OCI-LY7 (cell line): ENCODE measurements at regions not wholly inside any gene's neighbourhood (a gene's known extent, or its start where the extent isn't known, plus 50 kb on each side); places are given as distances from the start of the nearest gene placed in this dataset.

Experiments used
- BruUV-seq: library from RNA; stranded (reverse); fragments of 400-500 nt; replicated peaks from 2 replicates; lab custom pipeline; 2021; lab: Mats Ljungman, UMichigan
- CTCF ChIA-PET: fragments of 300-600 bp; sonication (Branson Sonifier 250); formaldehyde crosslinking; loops from one replicate; lab custom pipeline; 2022; ENCODE audit warnings: antibody characterized with exemption; ENCODE audit not compliant: unreplicated experiment; lab: Charles Lee
- POLR2A ChIA-PET: fragments of 300-600 bp; sonication (Branson Sonifier 250); formaldehyde crosslinking; loops from one replicate; lab custom pipeline; 2022; ENCODE audit warnings: antibody characterized with exemption; lab: Charles Lee
- DNase-seq: peaks from one replicate; pipeline ENCODE4 v3.0.0-alpha.2; 2015; ENCODE audit warnings: low spot score
- H2AFZ ChIP-seq: fragments of 200-600 bp; sonication (generic), shearing (Covaris generic); 2 replicates; pipeline ENCODE4 v1.6.1; 2014; ENCODE audit warnings: mild to moderate bottlenecking, antibody characterized with exemption, low read length, moderate library complexity
- H3K27ac ChIP-seq: fragments of 200-600 bp; sonication (generic); 2 replicates; pipeline ENCODE4 v1.5.1; 2014; ENCODE audit warnings: mixed run types, low read depth, mild to moderate bottlenecking, moderate library complexity, low read length, inconsistent platforms; ENCODE audit not compliant: poor library complexity, severe bottlenecking
- H3K36me3 ChIP-seq: fragments of 200-600 bp; sonication (generic); 2 replicates; pipeline ENCODE4 v1.6.1; 2014; ENCODE audit warnings: mild to moderate bottlenecking, antibody characterized with exemption, low read length, moderate library complexity, mixed read lengths; ENCODE audit not compliant: insufficient read depth
- H3K4me1 ChIP-seq: fragments of 200-600 bp; sonication (generic); 2 replicates; pipeline ENCODE4 v1.5.1; 2014; ENCODE audit warnings: mild to moderate bottlenecking, low read length; ENCODE audit not compliant: insufficient read depth, poor library complexity, severe bottlenecking
- H3K4me2 ChIP-seq: fragments of 200-600 bp; sonication (generic); 2 replicates; pipeline ENCODE4 v1.6.1; 2014; ENCODE audit warnings: mild to moderate bottlenecking, low read length
- H3K4me3 ChIP-seq: fragments of 200-600 bp; sonication (generic); 2 replicates; pipeline ENCODE4 v1.5.1; 2014; ENCODE audit warnings: mild to moderate bottlenecking, low read depth, low read length; ENCODE audit not compliant: poor library complexity, severe bottlenecking
- H3K79me2 ChIP-seq: fragments of 200-600 bp; sonication (generic); 2 replicates; pipeline ENCODE4 v1.6.1; 2016; ENCODE audit warnings: low read depth, mild to moderate bottlenecking, low read length, moderate library complexity, mixed read lengths; ENCODE audit not compliant: insufficient read depth
- H3K9me2 ChIP-seq: fragments of 200-600 bp; sonication (generic); 2 replicates; pipeline ENCODE4 v1.6.1; 2016; ENCODE audit warnings: mild to moderate bottlenecking, low read length, mixed read lengths; ENCODE audit not compliant: insufficient read depth
- H3K9me3 ChIP-seq: fragments of 200-600 bp; sonication (generic); 2 replicates; pipeline ENCODE4 v1.6.1; 2014; ENCODE audit warnings: mild to moderate bottlenecking, mixed run types, low read length, mixed read lengths
- H4K20me1 ChIP-seq: fragments of 200-600 bp; sonication (generic); 2 replicates; pipeline ENCODE4 v1.6.1; 2014; ENCODE audit warnings: mild to moderate bottlenecking, antibody characterized with exemption, low read length, moderate library complexity, mixed read lengths; ENCODE audit not compliant: insufficient read depth
- EZH2phosphoT487 ChIP-seq: fragments of 200-600 bp; sonication (generic); IDR thresholded peaks from 2 replicates; pipeline ENCODE4 v1.6.1; 2018; ENCODE audit warnings: low read depth, borderline replicate concordance, mild to moderate bottlenecking, mixed run types, antibody characterized with exemption, low read length, moderate library complexity, mixed read lengths
- intact Hi-C: fragments of 100-400 bp; cut with micrococcal nuclease; formaldehyde crosslinking; loops from one replicate; pipeline ENCODE4 v1.10.0; 2022; ENCODE audit not compliant: unreplicated experiment
- TF ChIP-seq, protein P1 (sequence below): fragments of 200-600 bp; sonication (generic); conservative IDR thresholded peaks from 2 replicates; pipeline ENCODE4 v1.5.1; 2014; ENCODE audit warnings: mild to moderate bottlenecking, antibody characterized with exemption, low read length, moderate library complexity, mixed read lengths

DNA sequence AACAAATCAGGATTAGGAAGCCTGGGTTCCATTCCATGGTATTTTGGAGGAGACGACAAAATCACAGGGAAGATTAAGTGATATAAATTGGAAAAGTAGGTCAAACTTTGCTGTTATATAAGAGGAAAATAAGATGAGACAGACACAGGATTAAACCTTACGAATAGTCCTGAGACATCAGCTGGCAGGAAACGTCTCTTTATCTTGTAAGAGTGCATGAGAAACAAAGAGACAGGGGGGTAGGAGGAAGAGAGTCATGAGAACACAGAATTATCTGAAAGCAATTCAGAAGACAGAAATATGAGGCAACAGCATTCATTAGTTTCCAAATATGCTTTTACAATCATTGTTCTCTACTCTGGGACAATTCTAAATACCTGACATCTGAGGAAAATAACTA is 310.6 kb upstream of the MIR17HG start:
- intact Hi-C loops: no loop called here
- POLR2A ChIA-PET: interaction anchor here (0.7 to 1.0 kb wide), 3 partner anchors 21 to 476 kb away, joined by 3 to 11 read pairs (median 3); no protein-coding TSS in a partner anchor

DNA sequence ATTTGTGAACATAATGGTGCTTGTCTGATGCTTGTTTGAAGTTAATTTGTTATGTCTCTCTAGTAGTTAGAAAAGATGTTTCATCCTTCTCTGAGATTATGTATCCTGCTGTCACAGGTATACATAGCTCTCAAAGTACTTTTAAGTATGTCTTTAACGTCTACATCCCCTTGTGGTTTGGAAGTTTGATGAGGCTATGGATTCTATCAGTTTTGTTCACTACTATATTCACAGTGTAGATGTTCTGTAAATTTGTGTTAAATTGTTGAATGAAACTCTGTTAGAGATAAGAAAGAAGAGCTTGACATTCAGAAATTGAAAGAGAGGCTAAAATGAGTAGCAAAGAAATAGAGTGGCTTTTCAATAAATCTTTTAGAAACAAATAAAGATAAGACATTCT is 304.6 kb upstream of the MIR17HG start:
- ChIA-PET CTCF (no interaction called here), POLR2A (interaction anchor here (0.6 to 4.1 kb wide), 12 partner anchors 10 to 1480 kb away, joined by 3 to 52 read pairs (median 4); partner anchors contain the start of gene MIR17HG)
- no peak overlapping the region for H3K4me3 ChIP-seq
- no peak overlapping the region for H3K27ac ChIP-seq
- H3K79me2 ChIP-seq: no peaks in the 10 kb centered on the region
- no peaks in the 10 kb centered on the region for H3K4me1 ChIP-seq
- no peak overlapping the region for H3K4me2 ChIP-seq
- intact Hi-C loops: no loop called here
- H2AFZ ChIP-seq: no peak overlapping the region
- no TSS peak for BruUV-seq
- H3K9me2 ChIP-seq: no peaks in the 10 kb centered on the region
- H3K9me3 ChIP-seq: no peaks in the 10 kb centered on the region; the same call in 1 of the 2 replicates
- no peaks in the 10 kb centered on the region for H3K36me3 ChIP-seq
- H4K20me1 ChIP-seq: no peaks in the 10 kb centered on the region
- no peak for TF ChIP-seq EZH2phosphoT487
- TF ChIP-seq, protein P1, sequence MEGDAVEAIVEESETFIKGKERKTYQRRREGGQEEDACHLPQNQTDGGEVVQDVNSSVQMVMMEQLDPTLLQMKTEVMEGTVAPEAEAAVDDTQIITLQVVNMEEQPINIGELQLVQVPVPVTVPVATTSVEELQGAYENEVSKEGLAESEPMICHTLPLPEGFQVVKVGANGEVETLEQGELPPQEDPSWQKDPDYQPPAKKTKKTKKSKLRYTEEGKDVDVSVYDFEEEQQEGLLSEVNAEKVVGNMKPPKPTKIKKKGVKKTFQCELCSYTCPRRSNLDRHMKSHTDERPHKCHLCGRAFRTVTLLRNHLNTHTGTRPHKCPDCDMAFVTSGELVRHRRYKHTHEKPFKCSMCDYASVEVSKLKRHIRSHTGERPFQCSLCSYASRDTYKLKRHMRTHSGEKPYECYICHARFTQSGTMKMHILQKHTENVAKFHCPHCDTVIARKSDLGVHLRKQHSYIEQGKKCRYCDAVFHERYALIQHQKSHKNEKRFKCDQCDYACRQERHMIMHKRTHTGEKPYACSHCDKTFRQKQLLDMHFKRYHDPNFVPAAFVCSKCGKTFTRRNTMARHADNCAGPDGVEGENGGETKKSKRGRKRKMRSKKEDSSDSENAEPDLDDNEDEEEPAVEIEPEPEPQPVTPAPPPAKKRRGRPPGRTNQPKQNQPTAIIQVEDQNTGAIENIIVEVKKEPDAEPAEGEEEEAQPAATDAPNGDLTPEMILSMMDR: no peak
- no peak for DNase-seq

More for the DNA sequence above, 310.6 kb upstream of the MIR17HG start:
- H3K9me3 ChIP-seq: no peaks in the 10 kb centered on the region; the same call in 1 of the 2 replicates
- H3K27ac ChIP-seq: no peak overlapping the region
- no peaks in the 10 kb centered on the region for H3K4me1 ChIP-seq
- no peaks in the 10 kb centered on the region for H3K36me3 ChIP-seq
- no TSS peak for BruUV-seq
- TF ChIP-seq, protein P1: no peak
- TF ChIP-seq EZH2phosphoT487: no peak
- no peak overlapping the region for H3K4me3 ChIP-seq
- no peak overlapping the region for H2AFZ ChIP-seq
- no peaks in the 10 kb centered on the region for H4K20me1 ChIP-seq
- no peaks in the 10 kb centered on the region for H3K79me2 ChIP-seq
- CTCF ChIA-PET: no interaction called here
- H3K9me2 ChIP-seq: no peaks in the 10 kb centered on the region
- H3K4me2 ChIP-seq: no peak overlapping the region
- no peak for DNase-seq

DNA sequence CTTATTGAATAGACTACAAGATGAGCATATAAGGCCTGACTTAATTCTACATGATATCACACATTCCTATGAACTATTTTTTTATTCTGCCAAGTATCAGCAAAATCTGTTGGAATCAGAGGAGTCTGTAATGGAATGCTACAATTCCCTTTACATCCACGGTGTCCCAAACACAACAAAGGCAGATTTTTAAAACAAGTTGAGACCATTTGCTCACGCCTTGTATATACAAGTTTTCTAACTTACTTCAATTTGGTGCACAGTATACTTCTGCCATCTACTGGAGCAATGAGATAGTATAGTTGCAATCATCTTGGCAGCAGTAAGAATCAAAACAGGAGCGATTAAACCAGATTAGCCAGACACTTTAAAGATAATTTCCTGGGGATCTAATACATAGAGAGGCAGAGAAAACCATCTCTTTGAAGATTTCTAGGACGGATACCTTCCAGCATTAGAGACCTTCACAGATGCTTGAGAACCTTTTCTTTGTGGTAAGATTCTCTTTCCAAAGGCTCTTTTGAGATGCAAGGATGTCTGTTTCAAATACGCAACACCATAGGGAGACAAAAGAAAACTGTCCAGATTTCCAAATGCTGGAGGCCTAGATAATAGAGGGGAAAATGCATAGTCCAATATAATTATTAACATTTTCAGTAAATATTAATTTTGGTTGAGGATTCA is 302.0 kb upstream of the MIR17HG start:
- ChIA-PET POLR2A (interaction anchor here (0.7 kb wide), 1 partner anchor 24 kb away, joined by 4 read pairs; no protein-coding TSS in a partner anchor), CTCF (no interaction called here)
- Histone ChIP-seq H3K36me3 (no peaks in the 10 kb centered on the region), H2AFZ (no peak overlapping the region), H3K4me3 (no peak overlapping the region), H4K20me1 (no peaks in the 10 kb centered on the region), H3K4me1 (no peaks in the 10 kb centered on the region), H3K4me2 (no peak overlapping the region), H3K79me2 (no peaks in the 10 kb centered on the region), H3K9me3 (no peaks in the 10 kb centered on the region), H3K9me2 (no peaks in the 10 kb centered on the region), H3K27ac (no peak overlapping the region)
- TF ChIP-seq, protein P1: no peak
- no peak for TF ChIP-seq EZH2phosphoT487
- DNase-seq: peak; percentile 52
- BruUV-seq: no TSS peak
- intact Hi-C loops: no loop called here
